HT-29 (cell line): ENCODE measurements at regions not wholly inside any gene's neighbourhood (a gene's known extent, or its start where the extent isn't known, plus 50 kb on each side); places are given as distances from the start of the nearest gene placed in this dataset.

Experiments used
- DNase-seq: peaks from one replicate; pipeline ENCODE4 v3.0.0-alpha.2; 2015; ENCODE audit warnings: low spot score

DNA sequence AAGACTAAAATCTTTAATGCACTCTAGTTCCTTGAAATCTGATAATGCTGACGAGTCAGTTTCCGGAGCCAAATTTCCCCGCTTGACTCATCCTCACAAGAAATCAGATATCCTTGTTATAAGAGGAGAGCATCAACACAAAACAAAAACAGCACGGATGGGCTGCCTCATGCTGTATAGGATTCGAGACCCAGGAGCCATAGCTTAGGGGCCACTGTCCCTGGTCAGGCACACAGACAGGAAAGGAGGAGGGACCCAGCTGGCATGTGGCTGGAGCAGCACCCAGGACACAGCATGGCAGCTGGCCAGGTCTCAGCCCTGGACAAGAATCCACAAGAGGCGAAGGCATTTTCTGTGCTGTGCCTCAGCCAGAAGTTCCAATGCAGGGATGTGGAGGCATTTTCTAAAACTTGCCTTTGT lies 110.2 kb upstream of the SPATA13 start:
- peak; percentile 59 for DNase-seq

DNA sequence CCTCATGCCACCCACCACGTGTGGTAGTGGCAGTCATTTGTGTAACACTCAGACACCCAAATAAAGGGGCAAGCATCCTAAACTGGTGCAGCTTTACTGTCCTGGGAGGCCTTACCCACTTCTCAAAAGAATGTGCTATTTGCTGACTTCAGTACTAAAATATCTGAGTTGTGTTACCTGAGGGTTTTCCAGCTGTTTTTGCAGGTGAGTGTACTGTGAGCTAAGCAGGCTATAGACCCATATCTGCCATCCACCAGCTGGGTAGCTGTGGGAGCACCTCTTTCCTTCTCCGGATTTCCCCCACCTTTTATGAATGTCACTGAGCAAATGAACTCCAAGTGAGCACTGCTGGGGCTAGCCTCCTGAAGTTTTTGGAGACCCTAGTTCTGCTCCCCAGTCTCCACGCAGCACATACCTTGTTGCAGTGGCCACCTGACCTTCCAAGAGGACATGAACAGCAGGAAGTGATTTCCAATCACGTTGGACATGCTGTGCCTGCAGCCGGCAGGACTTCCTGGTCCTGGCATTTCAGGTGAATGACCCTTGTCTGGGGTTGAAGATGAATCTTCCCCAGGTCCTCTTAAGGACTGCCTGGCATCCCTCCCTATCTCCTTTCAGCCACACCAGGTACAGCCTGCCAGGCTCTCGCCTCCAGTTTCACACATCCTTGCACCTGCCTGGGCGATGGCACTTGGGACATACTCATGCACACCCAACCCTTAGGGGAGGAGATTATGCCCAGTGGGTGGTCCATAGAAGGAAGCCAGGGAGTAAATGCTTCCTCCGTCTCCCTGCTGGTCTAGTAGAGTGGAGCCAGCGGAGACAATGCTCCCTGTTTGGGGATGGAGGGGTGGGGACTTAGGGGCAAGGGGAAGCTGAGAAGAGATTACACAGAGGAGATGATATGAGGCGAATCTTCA lies 109.5 kb upstream of the SPATA13 start:
- DNase-seq = peak; percentile 39

GRCh38 chr13:24052547-24053518 lies 107.7 kb upstream of the SPATA13 start:
- no peak for DNase-seq

DNA sequence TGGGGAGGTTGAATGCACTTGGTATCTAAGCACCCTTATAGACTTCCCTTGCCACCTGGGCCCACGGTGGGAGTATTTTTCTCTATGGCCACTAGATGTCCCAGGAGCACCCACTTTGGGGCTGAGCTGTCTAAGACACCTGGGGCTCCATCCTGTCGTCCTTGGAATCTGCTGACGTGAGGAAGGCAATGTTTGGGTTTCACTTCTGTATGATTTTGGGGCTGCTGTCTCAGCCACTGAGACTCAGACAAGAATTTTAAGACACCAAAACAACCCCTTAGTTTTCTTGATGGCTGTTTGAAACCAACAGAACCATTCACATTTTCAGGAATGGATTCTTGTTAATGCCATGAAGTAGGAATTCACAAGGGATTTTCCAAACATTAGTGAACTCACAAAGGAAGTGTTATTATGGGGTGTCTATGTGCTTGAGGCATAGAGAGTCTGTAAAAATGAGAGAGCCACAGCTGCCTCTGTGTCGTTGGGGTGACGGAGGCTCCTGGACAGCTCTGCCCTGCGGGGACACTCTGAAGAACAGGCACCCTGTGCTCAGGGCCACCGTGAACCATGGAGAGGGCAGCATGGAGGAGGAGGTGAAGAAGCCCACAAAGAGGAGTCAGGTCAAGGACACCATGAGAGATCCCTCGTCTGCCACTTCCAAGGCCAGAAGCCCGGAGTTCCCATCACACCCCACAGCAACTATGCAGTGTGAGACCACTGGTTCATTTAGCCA lies 106.8 kb upstream of the SPATA13 start:
- peak; percentile 100 for DNase-seq

DNA sequence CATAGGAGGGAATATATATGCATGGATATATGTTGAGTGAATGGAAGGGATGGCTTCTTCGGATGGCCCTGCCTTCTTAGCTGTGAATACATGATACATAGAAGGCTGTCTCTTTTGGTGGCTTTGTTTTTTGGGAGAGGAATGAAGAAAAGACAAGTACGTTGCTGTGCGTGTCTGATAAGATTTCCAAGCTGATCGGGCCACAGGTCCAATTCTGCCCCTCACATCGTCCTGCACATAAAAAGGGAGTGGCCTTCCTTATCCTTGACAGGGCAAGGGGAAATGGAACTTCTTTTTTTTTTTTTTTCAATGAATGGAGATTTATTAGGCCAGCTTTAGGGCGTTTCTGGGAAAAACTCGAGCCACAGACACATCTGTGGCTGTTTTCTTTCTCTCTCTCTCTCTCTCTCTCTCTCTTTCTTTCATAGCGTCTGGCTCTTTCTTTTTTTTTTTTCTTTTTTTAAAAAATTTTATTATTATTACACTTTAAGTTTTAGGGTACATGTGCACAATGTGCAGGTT lies 103.8 kb upstream of the SPATA13 start:
- DNase-seq = no peak

DNA sequence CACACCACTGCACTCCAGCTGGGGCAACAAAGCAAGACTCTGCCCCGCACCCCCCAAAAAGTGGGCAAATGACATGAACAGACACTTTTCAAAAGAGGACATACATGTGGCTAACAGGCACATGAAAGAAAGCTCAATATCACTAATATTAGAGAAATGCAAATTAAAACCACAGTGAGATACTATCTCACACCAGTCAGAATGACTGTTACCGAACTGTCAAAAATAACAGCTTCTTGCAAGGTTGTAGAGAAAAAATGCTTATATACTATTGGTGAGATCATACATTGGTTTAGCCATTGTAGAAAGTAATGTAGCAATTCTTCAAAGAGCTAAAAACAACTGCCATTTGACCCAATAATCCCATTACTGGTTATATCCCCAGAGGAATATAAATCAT lies 99.5 kb upstream of the SPATA13 start:
- no peak for DNase-seq

- no peak for DNase-seq
Observed at GRCh38 chr13:24063281-24063877, 97.1 kb upstream of the SPATA13 start.

DNA sequence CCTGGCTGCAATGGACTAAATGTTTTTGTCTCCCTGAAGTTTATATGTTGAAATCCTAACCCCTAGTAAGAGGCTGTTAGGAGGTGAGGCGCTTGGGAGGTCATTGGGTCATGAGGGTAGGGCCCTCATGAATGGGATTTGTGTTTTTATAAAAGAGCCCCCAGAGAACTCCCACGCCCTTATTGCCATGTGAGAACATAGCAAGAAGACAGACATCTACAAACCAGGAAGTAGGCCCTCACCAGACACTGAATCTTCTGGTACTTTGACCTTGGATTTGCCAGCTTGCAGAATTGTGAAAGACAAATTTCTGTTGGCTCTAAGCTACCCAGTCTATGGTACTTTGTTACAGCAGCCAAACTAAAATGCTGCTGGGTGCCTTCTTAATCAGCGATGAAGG lies 96.1 kb upstream of the SPATA13 start:
- no peak for DNase-seq

GRCh38 chr13:24065176-24065575 lies 95.3 kb upstream of the SPATA13 start:
- DNase-seq = no peak

GRCh38 chr13:24066405-24067295 lies 93.9 kb upstream of the SPATA13 start:
- peak; percentile 58 for DNase-seq

- DNase-seq = no peak
Observed at GRCh38 chr13:24068472-24068871, 92.0 kb upstream of the SPATA13 start.

GRCh38 chr13:24071016-24071415 lies 89.5 kb upstream of the SPATA13 start:
- DNase-seq = no peak

DNA sequence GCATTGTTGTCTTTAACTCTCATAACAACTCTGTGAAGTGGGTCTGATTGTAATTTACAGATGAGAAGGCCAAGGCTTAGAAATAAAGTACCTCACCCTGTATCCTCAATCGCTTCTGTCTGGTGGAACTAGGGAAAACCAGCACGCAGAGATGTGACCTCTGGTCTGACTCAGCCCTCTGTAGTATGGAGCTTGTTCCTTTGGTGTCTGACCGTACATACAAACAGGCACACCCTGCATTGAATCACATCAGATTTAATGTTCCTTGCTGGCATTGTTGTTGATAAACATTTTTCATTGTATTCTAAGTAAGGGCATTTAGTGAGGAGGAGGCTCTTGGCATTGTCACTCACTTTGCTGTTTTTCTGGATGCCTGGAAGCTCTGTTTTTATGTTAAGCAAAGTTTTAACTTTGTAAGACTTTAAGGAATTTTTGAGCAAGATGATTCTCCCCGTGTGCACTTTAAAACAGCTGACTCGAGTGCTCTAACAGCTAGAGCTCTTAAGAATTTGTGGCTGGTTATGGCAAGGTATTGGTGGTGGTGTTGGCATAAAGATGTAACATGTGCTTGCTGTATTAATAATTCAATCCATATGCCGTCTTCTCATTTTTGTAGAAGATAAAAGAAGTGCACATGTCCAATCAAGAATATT lies 89.0 kb upstream of the SPATA13 start:
- DNase-seq = no peak

DNA sequence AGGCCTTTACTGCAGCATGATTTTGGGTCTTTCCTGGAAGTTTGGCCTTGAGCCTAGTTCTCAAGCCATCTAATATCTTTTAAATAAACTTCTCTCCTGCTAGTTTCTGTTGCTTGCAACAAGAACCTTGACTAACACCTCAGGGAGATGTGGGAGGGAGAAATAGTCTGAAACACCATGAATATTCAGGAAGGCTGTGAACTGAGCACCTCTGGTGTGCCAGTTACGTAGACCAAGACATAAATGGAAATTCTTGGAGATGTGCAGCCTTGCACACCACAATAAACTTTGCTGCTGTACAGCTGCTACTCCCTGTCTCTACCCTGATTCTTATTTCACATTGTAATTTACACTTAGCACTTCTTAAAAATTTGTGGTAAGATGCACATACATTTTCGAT lies 86.9 kb upstream of the SPATA13 start:
- no peak for DNase-seq

DNA sequence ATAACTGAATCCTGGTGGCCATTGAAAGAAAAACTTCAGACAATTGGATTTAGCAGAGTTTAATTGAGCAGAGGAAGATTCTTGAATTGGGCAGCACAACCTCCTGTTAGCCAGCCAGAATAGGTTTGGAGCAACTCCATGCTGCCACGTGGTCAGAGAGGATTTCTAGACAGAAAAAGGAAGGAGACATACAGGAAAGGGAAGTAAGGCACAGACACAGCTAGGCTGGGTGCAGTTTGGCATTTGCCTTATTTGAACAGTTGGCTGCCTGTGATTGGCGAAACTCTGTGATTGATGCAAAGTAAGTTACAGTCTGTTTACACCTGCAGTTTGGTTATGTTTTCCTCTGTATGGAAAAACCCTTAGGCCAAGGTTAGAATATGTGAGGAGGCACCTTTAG lies 85.8 kb upstream of the SPATA13 start:
- no peak for DNase-seq

GRCh38 chr13:24075137-24075975 lies 85.2 kb upstream of the SPATA13 start:
- no peak for DNase-seq

DNA sequence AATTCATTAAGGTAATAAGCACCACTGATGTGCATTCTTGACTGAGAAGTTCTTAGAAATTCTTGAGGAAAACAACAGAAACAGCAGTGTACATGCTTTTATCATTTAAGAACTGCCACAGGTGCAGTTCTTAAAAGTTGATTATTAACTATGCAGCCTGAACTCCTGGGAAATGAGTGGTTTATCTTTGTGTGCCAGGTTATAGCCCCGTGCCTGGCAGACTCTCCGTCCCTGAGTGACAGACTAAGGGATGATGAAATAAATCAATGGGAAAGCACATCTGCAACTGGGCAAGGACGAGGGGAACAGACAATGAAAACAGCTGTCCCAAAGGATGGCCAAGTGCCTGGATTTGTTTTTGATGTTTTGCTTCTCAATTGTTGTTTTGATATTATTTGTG lies 84.4 kb upstream of the SPATA13 start:
- DNase-seq = peak; percentile 85

DNA sequence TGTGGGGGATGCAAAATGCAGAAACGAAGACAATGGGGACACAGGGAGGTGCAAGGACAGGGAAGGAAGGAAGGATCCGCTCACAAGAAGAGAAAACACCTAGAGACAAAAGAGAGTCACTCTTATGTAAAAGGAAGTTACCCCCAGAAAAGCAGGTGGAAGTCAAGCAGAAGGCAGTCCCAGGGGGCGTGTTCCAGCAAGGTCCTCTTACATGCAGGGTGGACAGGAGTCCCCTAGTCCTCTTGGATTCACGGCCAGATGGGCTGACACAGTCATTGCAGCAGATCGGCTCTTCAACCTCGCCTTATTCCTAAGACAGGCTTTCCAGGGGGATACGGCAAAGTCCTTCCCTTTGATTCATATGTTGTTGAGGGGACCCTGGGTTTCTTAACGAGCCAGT lies 83.9 kb upstream of the SPATA13 start:
- DNase-seq = no peak

DNA sequence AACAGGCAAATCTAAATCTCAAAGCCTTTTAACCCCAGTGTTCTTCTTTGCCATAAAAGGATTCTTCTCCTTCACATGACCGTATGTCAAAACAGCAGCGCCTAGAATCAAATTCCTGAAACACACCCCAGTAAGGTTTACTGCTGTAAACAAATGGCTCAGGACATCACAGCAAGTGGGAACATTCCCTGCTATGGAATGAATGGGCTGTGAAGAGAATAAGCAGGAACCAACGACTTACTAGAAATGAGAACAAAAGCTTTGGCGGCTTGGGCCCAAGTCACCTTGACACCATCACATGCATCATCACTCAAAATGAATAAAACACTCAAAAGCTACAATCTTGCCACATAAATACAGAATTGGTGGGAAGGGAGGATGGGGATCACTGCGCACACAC lies 80.4 kb upstream of the SPATA13 start:
- DNase-seq = no peak
